Neural cell (in vitro differentiated cells): ENCODE measurements at regions not wholly inside any gene's neighbourhood (a gene's known extent, or its start where the extent isn't known, plus 50 kb on each side); places are given as distances from the start of the nearest gene placed in this dataset.
"Not testable (repeated sequence)": the region's sequence is repeated elsewhere in the genome, so short reads cannot be mapped to it uniquely, and the experiment has no call there.

Experiments used
- H2AFZ ChIP-seq: fragments of 200-600, 300-800 bp; sonication (generic), shearing (Covaris generic); 2 replicates; pipeline ENCODE4 v1.6.0; 2014; ENCODE audit warnings: low read depth, mild to moderate bottlenecking, antibody characterized with exemption, low read length, moderate library complexity
- H3F3A ChIP-seq: fragments of 200-600 bp; shearing (Covaris generic); 2 replicates; pipeline ENCODE4 v1.6.1; 2016; ENCODE audit warnings: mild to moderate bottlenecking, moderate library complexity, mixed read lengths, antibody characterized with exemption, low read length; ENCODE audit not compliant: insufficient read depth, poor library complexity, severe bottlenecking
- H3K27ac ChIP-seq: fragments of 200-600, 300-800 bp; sonication (generic), shearing (Covaris generic); 2 replicates; pipeline ENCODE4 v1.5.1; 2014; ENCODE audit warnings: mild to moderate bottlenecking, low read length, moderate library complexity
- H3K27me3 ChIP-seq: fragments of 300-800, 200-600 bp; sonication (generic), shearing (Covaris generic); 2 replicates; pipeline ENCODE4 v1.6.0; 2014; ENCODE audit warnings: mild to moderate bottlenecking, low read depth, low read length, moderate library complexity; ENCODE audit not compliant: insufficient read depth
- H3K36me3 ChIP-seq: fragments of 300-800, 200-600 bp; sonication (generic), shearing (Covaris generic); 2 replicates; pipeline ENCODE4 v1.5.1; 2014; ENCODE audit warnings: mild to moderate bottlenecking, antibody characterized with exemption, low read length, moderate library complexity; ENCODE audit not compliant: insufficient read depth
- H3K4me2 ChIP-seq: fragments of 300-800, 200-600 bp; sonication (generic), shearing (Covaris generic); 2 replicates; pipeline ENCODE4 v1.6.0; 2014; ENCODE audit warnings: mild to moderate bottlenecking, low read length
- H3K4me3 ChIP-seq: fragments of 300-800, 200-600 bp; sonication (generic), shearing (Covaris generic); 2 replicates; pipeline ENCODE4 v1.5.1; 2014; ENCODE audit warnings: mild to moderate bottlenecking, low read length, moderate library complexity
- H3K79me2 ChIP-seq: fragments of 200-600 bp; shearing (Covaris generic); replicated peaks from 2 replicates; pipeline ENCODE4 v1.6.0; 2014; ENCODE audit warnings: mild to moderate bottlenecking, low read length, moderate library complexity; ENCODE audit not compliant: insufficient read depth
- H3K9ac ChIP-seq: fragments of 300-800, 200-600 bp; sonication (generic), shearing (Covaris generic); 2 replicates; pipeline ENCODE4 v1.6.1; 2016; ENCODE audit warnings: mild to moderate bottlenecking, low read length, mixed read lengths
- H3K9me2 ChIP-seq: fragments of 200-600 bp; shearing (Covaris generic); 2 replicates; pipeline ENCODE4 v1.6.1; 2016; ENCODE audit warnings: mild to moderate bottlenecking, low read length, mixed read lengths; ENCODE audit not compliant: insufficient read depth
- H3K9me3 ChIP-seq: fragments of 200-600, 300-800 bp; sonication (generic), shearing (Covaris generic); 2 replicates; pipeline ENCODE4 v1.6.1; 2016; ENCODE audit warnings: mild to moderate bottlenecking, mixed run types, low read length, moderate library complexity, mixed read lengths
- H4K20me1 ChIP-seq: fragments of 200-600 bp; shearing (Covaris generic); 2 replicates; pipeline ENCODE4 v1.6.1; 2016; ENCODE audit warnings: mild to moderate bottlenecking, mixed run types; ENCODE audit not compliant: insufficient read depth
- EZH2 ChIP-seq: fragments of 200-600, 300-800 bp; shearing (Covaris generic), sonication (generic); IDR thresholded peaks from 2 replicates; pipeline ENCODE4 v1.6.1; 2014; ENCODE audit warnings: antibody characterized with exemption, low read length, borderline replicate concordance, mild to moderate bottlenecking; ENCODE audit not compliant: insufficient read depth, poor library complexity, severe bottlenecking
- MXI1 ChIP-seq: fragments of 450-650 bp; conservative IDR thresholded peaks from 2 replicates; pipeline ENCODE4 v1.6.1; 2014; ENCODE audit warnings: antibody characterized with exemption, mild to moderate bottlenecking; ENCODE audit not compliant: poor library complexity, severe bottlenecking
- POLR2AphosphoS5 ChIP-seq: IDR thresholded peaks from 2 replicates; pipeline ENCODE4 v1.6.1; 2012
- RAD21 ChIP-seq: fragments of 450-650 bp; conservative IDR thresholded peaks from 2 replicates; pipeline ENCODE4 v1.6.1; 2014; ENCODE audit warnings: antibody characterized with exemption, mild to moderate bottlenecking, moderate library complexity
- REST ChIP-seq: IDR thresholded peaks from 2 replicates; pipeline ENCODE4 v1.6.1; 2012; ENCODE audit warnings: borderline replicate concordance
- SMC3 ChIP-seq: fragments of 450-650 bp; conservative IDR thresholded peaks from 2 replicates; pipeline ENCODE4 v1.6.1; 2014; ENCODE audit warnings: antibody characterized with exemption, mild to moderate bottlenecking, moderate library complexity; ENCODE audit not compliant: poor library complexity
- TAF1 ChIP-seq: IDR thresholded peaks from 2 replicates; pipeline ENCODE4 v1.6.1; 2012; ENCODE audit warnings: low read depth
- TF ChIP-seq, protein P1 (sequence below): fragments of 450-650 bp; IDR thresholded peaks from 2 replicates; pipeline ENCODE4 v1.5.1; 2014; ENCODE audit warnings: antibody characterized with exemption, mild to moderate bottlenecking, moderate library complexity; ENCODE audit not compliant: poor library complexity, severe bottlenecking

- Histone ChIP-seq H3K36me3 (no peaks in the 10 kb centered on the region), H3K27ac (no peak overlapping the region), H3K79me2 (no peaks in the 10 kb centered on the region), H3K9me3 (no peaks in the 10 kb centered on the region), H3K9ac (no peak overlapping the region), H4K20me1 (no peaks in the 10 kb centered on the region), H3K9me2 (no peaks in the 10 kb centered on the region), H3F3A (no peaks in the 10 kb centered on the region), H2AFZ (no peak overlapping the region), H3K4me3 (no peak overlapping the region), H3K27me3 (no peaks in the 10 kb centered on the region), H3K4me2 (no peak overlapping the region)
- TF ChIP-seq TAF1: no peak
- TF ChIP-seq, protein P1, sequence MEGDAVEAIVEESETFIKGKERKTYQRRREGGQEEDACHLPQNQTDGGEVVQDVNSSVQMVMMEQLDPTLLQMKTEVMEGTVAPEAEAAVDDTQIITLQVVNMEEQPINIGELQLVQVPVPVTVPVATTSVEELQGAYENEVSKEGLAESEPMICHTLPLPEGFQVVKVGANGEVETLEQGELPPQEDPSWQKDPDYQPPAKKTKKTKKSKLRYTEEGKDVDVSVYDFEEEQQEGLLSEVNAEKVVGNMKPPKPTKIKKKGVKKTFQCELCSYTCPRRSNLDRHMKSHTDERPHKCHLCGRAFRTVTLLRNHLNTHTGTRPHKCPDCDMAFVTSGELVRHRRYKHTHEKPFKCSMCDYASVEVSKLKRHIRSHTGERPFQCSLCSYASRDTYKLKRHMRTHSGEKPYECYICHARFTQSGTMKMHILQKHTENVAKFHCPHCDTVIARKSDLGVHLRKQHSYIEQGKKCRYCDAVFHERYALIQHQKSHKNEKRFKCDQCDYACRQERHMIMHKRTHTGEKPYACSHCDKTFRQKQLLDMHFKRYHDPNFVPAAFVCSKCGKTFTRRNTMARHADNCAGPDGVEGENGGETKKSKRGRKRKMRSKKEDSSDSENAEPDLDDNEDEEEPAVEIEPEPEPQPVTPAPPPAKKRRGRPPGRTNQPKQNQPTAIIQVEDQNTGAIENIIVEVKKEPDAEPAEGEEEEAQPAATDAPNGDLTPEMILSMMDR: no peak
- no peak for TF ChIP-seq POLR2AphosphoS5
- TF ChIP-seq REST: no peak
- TF ChIP-seq MXI1: no peak
- no peak for TF ChIP-seq EZH2
Measured at GRCh38 chr9:115340314-115340713, 222.4 kb upstream of the TNC start.

DNA sequence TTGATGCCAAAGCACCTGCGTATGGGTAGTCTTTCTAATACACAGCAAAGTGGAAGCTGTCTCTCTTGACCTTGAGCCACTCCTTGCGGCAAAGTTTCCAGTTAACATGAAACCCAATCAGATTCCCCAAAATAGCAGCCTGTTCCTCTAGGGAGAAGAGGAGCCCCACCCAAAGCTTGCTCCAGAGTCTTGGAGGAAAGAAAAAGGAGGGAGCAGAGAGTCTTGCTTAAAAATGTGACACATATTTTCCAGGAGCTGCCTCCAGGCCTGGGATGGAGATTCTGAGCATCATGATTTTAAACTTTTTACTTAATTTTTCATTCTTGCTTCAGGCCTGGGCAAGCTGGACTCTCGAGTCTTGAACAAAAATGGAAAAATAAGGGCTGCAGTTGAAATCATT lies 223.5 kb upstream of the TNC start:
- no peaks in the 10 kb centered on the region for H3K9me2 ChIP-seq
- no peaks in the 10 kb centered on the region for H3K36me3 ChIP-seq
- no peaks in the 10 kb centered on the region for H4K20me1 ChIP-seq
- no peaks in the 10 kb centered on the region for H3K79me2 ChIP-seq
- no peak overlapping the region for H3K9ac ChIP-seq
- TF ChIP-seq, protein P1: no peak
- TF ChIP-seq RAD21: no peak
- TF ChIP-seq TAF1: no peak
- no peak for TF ChIP-seq SMC3
- H3K4me3 ChIP-seq: no peak overlapping the region
- no peaks in the 10 kb centered on the region for H3K27me3 ChIP-seq
- H3K27ac ChIP-seq: no peak overlapping the region
- no peak overlapping the region for H3K4me2 ChIP-seq
- no peak overlapping the region for H2AFZ ChIP-seq
- H3K9me3 ChIP-seq: no peaks in the 10 kb centered on the region
- H3F3A ChIP-seq: no peaks in the 10 kb centered on the region

DNA sequence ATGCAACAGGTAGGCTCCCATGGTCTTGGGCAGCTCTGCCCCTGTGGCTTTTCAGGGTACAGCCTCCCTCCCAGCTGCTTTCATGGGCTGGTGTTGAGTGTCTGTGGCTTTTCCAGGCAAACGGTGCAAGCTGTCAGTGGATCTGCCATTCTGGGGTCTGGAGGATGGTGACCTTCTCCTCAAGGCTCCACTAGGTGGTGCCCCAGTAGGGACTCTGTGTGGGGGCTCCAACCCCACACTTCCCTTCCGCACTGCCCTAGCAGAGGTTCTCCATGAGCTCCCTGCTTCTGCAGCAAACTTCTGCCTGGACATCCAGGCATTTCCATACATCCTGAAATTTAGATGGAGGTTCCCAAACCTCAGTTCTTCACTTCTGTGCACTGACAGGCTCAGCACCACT lies 229.8 kb upstream of the TNC start:
- not testable (repeated sequence) for H3K9me2 ChIP-seq, H2AFZ ChIP-seq, H3K9me3 ChIP-seq, H3K4me2 ChIP-seq, H3F3A ChIP-seq, H3K27me3 ChIP-seq, H3K27ac ChIP-seq, H3K4me3 ChIP-seq, H3K9ac ChIP-seq, H3K36me3 ChIP-seq, H3K79me2 ChIP-seq, H4K20me1 ChIP-seq

DNA sequence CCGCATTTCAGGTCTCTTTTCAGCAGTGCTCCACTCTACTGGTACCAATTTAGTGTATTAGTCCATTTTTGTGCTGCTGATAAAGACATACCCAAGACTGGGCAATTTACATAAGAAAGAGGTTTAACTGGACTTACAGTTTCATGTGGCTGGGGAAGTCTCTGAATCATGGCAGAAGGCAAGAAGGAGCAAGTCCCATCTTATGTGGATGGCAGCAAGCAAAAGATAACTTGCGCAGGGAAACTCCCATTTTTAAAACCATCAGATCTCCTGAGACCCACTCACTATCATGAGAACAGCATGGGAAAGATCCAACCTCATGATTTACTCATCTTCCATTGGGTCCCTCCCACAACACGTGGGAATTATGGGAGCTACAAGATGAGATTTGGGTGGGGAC lies 231.0 kb upstream of the TNC start:
- not testable (repeated sequence) for H3K9ac ChIP-seq, H3K27me3 ChIP-seq, H4K20me1 ChIP-seq, H3K36me3 ChIP-seq, H3K4me3 ChIP-seq, H3K27ac ChIP-seq, H3F3A ChIP-seq, H3K4me2 ChIP-seq, H2AFZ ChIP-seq, H3K9me3 ChIP-seq, H3K9me2 ChIP-seq, H3K79me2 ChIP-seq
